Calu3 (cell line): ENCODE measurements at regions not wholly inside any gene's neighbourhood (a gene's known extent, or its start where the extent isn't known, plus 50 kb on each side); places are given as distances from the start of the nearest gene placed in this dataset.
"Not testable (repeated sequence)": the region's sequence is repeated elsewhere in the genome, so short reads cannot be mapped to it uniquely, and the experiment has no call there.

Experiments
- BruUV-seq: library from RNA; stranded (reverse); fragments of 400-500 nt; replicated peaks from 2 replicates; lab custom pipeline; 2021; lab: Mats Ljungman, UMichigan
- CTCF ChIA-PET: fragments of 300-600 bp; sonication (Branson Sonifier 250); formaldehyde crosslinking; loops from one replicate; lab custom pipeline; 2022; ENCODE audit warnings: antibody characterized with exemption; lab: Charles Lee
- DNase-seq: peaks from one replicate; pipeline ENCODE4 v3.0.0; 2022
- H3K27ac Mint-ChIP-seq: one replicate; pipeline ENCODE4 v1.8.0; 2022; ENCODE audit warnings: mixed read lengths; ENCODE audit not compliant: unreplicated experiment
- H3K27me3 Mint-ChIP-seq: one replicate; pipeline ENCODE4 v1.8.0; 2022; ENCODE audit warnings: mixed read lengths; ENCODE audit not compliant: unreplicated experiment
- H3K36me3 Mint-ChIP-seq: one replicate; pipeline ENCODE4 v1.8.0; 2022; ENCODE audit warnings: mild to moderate bottlenecking, moderate library complexity, mixed read lengths; ENCODE audit not compliant: insufficient read depth, unreplicated experiment
- H3K4me1 Mint-ChIP-seq: one replicate; pipeline ENCODE4 v1.8.0; 2022; ENCODE audit warnings: mild to moderate bottlenecking, low read depth, mixed read lengths; ENCODE audit not compliant: unreplicated experiment
- H3K4me3 Mint-ChIP-seq: one replicate; pipeline ENCODE4 v1.8.0; 2022; ENCODE audit warnings: mild to moderate bottlenecking, low read depth, moderate library complexity, mixed read lengths; ENCODE audit not compliant: unreplicated experiment
- H3K9me3 Mint-ChIP-seq: one replicate; pipeline ENCODE4 v1.8.0; 2022; ENCODE audit warnings: low read depth, mixed read lengths; ENCODE audit not compliant: unreplicated experiment
- intact Hi-C: fragments of 100-400 bp; cut with micrococcal nuclease; formaldehyde crosslinking; loops from one replicate; pipeline ENCODE4 v1.10.0; 2022; ENCODE audit not compliant: unreplicated experiment
- TF ChIP-seq, protein P1 (sequence below): fragments of 200-600 bp; IDR thresholded peaks from one replicate; pipeline ENCODE4 v1.8.0; 2022; ENCODE audit warnings: antibody characterized with exemption; ENCODE audit not compliant: unreplicated experiment

- no peak for DNase-seq
- no peaks in the 10 kb centered on the region for H3K36me3 Mint-ChIP-seq
- TF ChIP-seq, protein P1, sequence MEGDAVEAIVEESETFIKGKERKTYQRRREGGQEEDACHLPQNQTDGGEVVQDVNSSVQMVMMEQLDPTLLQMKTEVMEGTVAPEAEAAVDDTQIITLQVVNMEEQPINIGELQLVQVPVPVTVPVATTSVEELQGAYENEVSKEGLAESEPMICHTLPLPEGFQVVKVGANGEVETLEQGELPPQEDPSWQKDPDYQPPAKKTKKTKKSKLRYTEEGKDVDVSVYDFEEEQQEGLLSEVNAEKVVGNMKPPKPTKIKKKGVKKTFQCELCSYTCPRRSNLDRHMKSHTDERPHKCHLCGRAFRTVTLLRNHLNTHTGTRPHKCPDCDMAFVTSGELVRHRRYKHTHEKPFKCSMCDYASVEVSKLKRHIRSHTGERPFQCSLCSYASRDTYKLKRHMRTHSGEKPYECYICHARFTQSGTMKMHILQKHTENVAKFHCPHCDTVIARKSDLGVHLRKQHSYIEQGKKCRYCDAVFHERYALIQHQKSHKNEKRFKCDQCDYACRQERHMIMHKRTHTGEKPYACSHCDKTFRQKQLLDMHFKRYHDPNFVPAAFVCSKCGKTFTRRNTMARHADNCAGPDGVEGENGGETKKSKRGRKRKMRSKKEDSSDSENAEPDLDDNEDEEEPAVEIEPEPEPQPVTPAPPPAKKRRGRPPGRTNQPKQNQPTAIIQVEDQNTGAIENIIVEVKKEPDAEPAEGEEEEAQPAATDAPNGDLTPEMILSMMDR, result no peak
- intact Hi-C loops, result no loop called here
- H3K9me3 Mint-ChIP-seq, result peaks cover 3% of the 10 kb centered on the region
- CTCF ChIA-PET, result no interaction called here
- no peak overlapping the region for H3K4me3 Mint-ChIP-seq
- peaks cover 22% of the 10 kb centered on the region for H3K4me1 Mint-ChIP-seq
- no peaks in the 10 kb centered on the region for H3K27me3 Mint-ChIP-seq
- BruUV-seq, result no TSS peak
- peak overlapping the region; percentile 9 for H3K27ac Mint-ChIP-seq
Measured at GRCh38 chr5:166625210-166625865, 1666.1 kb upstream of the WWC1 start.

DNA sequence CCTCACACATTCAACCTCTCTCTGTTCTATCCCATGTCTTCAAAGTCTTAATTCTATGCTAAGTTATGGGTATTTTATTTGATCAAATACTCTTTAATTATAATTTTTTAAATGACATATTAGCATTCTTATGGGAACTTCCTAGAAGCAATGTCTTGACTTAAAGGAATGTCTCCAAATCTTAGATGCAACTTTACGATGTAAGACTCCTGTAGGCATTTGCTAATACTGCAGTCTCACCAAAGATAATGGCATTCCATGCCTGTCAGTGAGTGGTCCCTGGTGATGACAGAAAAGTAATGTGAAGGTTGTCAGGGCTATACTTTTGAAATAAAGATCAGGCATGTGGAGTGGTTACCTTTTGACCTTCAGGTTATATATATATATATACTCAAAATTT lies 1654.2 kb upstream of the WWC1 start:
- Mint-ChIP-seq H3K27ac (no peak overlapping the region), H3K27me3 (no peaks in the 10 kb centered on the region), H3K4me3 (no peak overlapping the region), H3K4me1 (peaks cover 14% of the 10 kb centered on the region), H3K36me3 (no peaks in the 10 kb centered on the region), H3K9me3 (peaks cover 2% of the 10 kb centered on the region)
- no peak for DNase-seq
- TF ChIP-seq, protein P1, result no peak
- CTCF ChIA-PET, result no interaction called here
- intact Hi-C loops, result no loop called here
- no TSS peak for BruUV-seq

GRCh38 chr5:166639151-166639550 lies 1652.3 kb upstream of the WWC1 start:
- BruUV-seq, result no TSS peak
- H3K36me3 Mint-ChIP-seq, result no peaks in the 10 kb centered on the region
- H3K27ac Mint-ChIP-seq, result peak overlapping the region; percentile 52
- TF ChIP-seq, protein P1, result no peak
- DNase-seq, result no peak
- H3K4me3 Mint-ChIP-seq, result no peak overlapping the region
- H3K4me1 Mint-ChIP-seq, result peaks cover 9% of the 10 kb centered on the region
- CTCF ChIA-PET, result no interaction called here
- H3K9me3 Mint-ChIP-seq, result peaks cover 7% of the 10 kb centered on the region
- H3K27me3 Mint-ChIP-seq, result no peaks in the 10 kb centered on the region
- intact Hi-C loops, result no loop called here

DNA sequence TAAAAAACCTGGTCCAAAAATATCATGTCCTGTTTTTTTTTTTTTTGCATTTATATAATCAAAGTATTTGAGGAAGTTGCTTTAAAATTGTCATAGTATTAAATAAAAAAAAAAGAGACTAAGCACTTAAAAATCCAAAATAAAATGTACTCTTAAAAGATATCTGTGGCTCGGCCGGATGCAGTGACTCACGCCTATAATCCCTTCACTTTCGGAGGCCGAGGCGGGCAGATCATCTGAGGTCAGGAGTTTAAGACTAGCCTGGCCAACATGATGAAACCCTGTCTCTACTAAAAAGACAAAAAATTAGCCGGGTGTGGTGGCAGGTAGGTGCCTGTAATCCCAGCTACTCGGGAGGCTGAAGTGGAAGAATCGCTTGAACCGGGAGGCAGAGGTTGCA lies 1651.3 kb upstream of the WWC1 start:
- CTCF ChIA-PET, H3K9me3 Mint-ChIP-seq, DNase-seq, H3K27ac Mint-ChIP-seq, H3K4me1 Mint-ChIP-seq, BruUV-seq, H3K36me3 Mint-ChIP-seq, intact Hi-C loops, H3K4me3 Mint-ChIP-seq, H3K27me3 Mint-ChIP-seq: not testable (repeated sequence)

GRCh38 chr5:166648736-166649135 lies 1642.7 kb upstream of the WWC1 start:
- no peaks in the 10 kb centered on the region for H3K27me3 Mint-ChIP-seq
- peaks cover 1% of the 10 kb centered on the region for H3K9me3 Mint-ChIP-seq
- no peak overlapping the region for H3K4me3 Mint-ChIP-seq
- BruUV-seq, result no TSS peak
- no peak for DNase-seq
- TF ChIP-seq, protein P1, result no peak
- intact Hi-C loops, result no loop called here
- no peaks in the 10 kb centered on the region for H3K36me3 Mint-ChIP-seq
- peaks cover 27% of the 10 kb centered on the region for H3K4me1 Mint-ChIP-seq
- peak overlapping the region; percentile 27 for H3K27ac Mint-ChIP-seq
- CTCF ChIA-PET, result no interaction called here
